Left hindlimb (tissue), 1 donor: ENCODE measurements at regions not wholly inside any gene's neighbourhood (a gene's known extent, or its start where the extent isn't known, plus 50 kb on each side); places are given as distances from the start of the nearest gene placed in this dataset.
"Not testable (repeated sequence)": the region's sequence is repeated elsewhere in the genome, so short reads cannot be mapped to it uniquely, and the experiment has no call there.

ENCODE experiments used
- DNase-seq: peaks from one replicate; pipeline ENCODE4 v3.0.0-alpha.2; 2018

DNA sequence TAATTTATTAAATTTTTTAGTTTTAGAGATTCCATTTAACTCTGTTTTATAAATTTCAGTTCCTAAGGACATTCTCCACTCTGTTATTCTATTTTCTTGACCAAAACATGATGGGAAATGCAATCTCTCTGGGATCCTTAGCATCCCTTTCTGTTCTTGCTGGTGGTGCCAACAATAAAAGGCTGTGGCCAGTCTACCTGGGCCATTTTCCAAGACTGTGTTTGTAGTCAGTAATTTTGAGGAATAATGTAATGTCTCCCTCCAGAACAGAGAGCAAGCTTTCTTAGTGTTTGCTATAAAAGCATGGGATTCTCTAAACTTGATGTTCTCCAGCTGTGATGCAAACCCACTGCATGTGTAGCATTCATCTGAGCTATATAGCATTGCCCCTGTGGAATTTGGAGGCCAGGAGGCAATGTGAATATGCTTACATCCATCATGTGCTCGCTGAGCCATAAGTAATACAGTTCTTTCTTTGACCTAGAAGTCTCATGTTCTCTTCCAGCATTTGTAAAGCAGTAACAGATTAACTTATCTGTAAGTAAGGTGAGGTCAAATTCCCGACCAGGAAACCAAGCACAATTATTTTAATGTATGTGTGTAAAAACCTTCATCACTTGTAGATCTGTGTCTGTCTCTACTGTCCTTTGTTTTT, 211.5 kb upstream of the TAS2R1 start:
- no peak for DNase-seq

DNA sequence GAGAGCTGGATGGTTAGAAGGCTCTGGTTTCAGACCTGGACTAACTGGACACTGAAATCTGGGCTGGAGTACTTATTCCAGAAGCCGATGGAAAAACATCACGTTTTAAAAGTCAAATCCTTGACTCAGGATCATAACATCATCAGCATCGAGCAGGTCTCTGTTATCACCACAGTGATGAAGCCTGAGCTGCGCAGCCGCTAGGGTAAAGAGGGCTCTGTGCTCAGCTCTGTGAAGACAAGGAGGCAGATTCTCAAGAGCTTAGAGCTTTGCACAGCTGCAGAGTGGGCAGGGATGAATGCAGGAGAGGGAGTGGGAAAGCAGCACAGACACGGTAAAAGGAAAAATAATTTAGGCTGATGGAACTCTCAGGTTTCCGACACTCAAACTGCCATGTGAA, 208.8 kb upstream of the TAS2R1 start:
- no peak for DNase-seq

DNA sequence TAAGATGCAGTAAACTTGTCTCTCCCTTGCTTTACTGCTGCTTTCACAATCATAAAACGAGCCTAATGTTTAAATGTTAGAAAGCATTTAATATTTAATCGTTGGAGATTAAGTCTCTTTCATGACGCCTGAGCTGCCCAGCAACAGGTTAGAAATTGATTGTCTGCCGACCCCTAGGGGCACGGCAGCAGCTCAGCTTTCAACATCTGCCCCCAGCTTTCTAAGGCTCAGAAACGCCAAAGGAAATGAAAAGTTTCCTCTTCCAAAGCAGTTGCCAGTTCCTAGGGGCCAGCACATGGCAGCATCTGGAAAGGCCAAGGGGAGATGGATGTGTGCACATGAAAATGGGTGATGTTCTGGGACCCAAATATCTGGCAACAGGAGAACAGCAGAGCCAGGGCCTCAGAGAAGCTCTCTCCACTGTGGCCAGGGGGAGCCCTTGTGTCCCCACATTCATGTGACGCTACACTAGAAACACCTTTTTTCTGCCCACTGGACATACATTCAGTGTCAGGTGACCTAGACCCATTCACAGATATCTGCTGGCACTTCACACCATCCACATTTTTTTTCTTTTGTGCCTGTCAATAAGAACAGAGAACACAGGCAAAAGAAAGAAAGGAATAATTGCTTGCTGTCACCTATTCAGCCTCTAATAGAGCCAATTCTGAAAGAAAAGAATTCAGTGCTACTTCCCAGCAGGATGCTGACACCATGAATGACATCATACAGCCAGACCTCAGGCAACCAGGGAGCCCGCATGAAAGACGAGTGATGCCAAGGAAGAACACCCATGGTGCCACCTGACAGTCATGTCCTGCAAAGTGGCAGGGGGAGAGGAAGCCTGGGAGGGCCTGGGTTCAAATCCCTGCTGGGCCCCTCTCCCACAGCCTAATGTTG, 205.0 kb upstream of the TAS2R1 start:
- DNase-seq = no peak

DNA sequence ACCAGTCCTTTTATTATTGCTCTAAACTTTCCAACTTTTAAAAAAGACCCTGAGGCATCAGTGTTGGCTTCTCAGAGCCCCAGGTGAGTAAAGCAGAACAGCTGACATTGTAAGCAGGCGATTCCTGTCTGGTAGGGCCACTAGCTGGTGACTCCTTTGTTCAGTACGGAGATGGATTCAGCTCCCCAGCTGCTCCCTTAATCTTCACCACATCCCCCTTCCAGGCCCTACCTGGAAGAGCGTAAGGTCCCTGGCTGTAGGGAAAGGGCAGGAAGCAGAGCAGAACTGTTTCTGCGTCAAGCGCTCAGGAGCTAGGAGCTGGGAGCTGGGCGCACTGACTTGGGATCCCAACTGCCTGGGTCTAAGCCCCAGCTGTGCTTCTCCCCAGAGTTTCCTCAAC, 203.7 kb upstream of the TAS2R1 start:
- DNase-seq = no peak

DNA sequence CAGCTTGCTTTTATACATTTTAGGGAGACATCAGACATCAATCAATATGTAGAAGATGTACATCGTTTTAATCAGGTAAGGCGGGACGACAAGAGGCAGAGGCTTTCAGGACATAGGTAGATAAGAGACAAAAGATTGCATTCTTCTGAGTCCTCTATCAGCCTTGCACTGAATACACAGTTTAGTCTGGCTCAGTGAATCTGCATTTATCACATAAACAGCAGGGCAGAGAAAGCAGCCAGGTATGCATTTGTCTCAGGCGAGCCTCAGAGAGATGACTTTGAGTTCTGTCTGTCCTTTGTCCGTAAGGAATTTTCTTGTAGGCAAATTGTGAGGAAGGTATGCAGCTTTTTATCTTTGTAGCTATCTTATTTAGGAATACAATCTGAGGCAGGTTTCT, 202.8 kb upstream of the TAS2R1 start:
- no peak for DNase-seq

DNA sequence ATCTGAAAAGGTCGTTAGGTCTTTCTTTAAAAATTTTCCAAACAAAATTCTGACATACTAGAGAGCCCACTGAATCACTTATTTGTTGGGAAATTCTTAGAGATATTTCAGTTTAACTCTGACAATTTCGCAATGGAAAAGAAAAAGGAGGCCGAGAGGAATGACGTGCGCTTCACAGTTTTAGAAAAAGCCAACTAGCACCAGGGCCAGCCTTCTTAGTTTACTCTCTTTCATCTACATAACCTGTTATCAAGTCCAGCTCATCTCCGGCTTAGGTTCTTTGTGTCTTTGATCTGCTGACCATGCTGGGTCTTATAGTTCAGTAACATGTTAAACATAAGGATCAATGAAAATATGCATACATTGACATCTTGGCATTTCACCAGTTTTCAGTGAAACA, 201.7 kb upstream of the TAS2R1 start:
- no peak for DNase-seq

DNA sequence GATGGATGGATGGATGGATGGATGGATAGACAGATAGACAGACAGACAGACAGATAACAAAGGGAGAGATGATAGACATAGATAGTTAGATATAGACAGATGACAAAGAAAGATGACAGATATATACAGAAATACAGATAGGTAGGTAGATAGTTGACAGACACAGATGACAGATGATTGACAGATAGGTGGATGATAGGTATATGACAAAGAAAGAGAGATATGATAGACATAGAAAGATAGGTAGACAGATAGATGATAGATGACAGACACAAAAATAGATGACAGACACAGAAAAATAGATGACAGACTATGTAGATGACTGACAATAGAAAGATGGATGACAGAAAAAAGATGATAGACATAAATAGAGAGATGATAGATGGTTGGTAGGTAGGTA, 200.0 kb upstream of the TAS2R1 start:
- no peak for DNase-seq

DNA sequence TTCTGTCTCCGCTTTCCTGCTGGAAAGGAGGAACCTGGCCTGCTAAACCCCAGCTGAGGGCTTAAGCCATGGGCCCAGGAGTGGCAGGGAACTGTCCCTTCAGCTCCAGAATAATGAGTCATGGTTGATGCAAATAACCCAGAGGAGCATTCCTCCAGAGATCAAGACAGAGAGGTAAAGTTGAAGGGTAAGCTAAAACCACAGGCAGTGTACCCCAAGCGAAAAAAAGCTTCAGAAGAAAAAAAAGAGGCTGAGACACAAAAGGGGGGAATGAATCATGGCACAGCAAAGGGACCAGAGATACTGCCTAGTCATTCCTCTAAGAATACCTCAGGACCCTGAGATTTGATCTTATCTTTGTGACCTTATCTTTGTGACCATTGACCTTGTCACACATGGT, 199.5 kb upstream of the TAS2R1 start:
- no peak for DNase-seq

DNA sequence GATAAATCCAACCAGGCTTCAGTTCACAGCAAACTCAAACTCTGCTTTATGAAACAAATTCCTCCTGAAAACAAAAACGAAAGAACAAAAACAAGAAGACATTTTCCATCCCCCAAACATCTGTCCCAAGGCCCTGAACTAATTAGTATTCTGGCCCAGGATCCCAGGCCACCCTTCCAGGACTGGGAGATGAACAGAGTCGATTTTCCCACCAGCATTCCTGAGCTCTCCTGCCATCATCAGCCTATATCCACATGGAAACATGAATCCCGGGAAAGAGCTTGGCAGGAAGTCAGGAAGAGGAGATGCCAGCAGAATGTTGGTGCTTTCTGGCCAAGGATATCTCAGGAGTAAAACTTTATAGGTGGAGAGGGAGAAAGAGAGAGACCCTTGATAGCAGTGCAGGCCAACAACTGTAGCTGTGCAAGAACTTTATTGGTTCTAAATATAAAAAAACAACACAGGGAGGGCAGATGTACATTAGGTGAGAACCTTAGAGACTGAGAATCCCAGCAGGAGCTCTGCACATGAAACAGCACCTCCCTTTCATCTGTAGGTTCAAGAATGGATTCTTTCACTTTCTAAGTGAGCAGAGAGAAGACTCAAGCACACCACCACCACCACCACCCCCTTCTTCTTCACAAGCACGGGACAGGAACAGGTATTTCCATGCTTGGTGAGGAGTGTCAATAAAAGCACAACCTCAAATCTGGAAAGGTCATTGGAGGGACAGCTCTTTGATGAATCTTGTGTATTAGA, 190.7 kb upstream of the TAS2R1 start:
- DNase-seq = peak; percentile 51

DNA sequence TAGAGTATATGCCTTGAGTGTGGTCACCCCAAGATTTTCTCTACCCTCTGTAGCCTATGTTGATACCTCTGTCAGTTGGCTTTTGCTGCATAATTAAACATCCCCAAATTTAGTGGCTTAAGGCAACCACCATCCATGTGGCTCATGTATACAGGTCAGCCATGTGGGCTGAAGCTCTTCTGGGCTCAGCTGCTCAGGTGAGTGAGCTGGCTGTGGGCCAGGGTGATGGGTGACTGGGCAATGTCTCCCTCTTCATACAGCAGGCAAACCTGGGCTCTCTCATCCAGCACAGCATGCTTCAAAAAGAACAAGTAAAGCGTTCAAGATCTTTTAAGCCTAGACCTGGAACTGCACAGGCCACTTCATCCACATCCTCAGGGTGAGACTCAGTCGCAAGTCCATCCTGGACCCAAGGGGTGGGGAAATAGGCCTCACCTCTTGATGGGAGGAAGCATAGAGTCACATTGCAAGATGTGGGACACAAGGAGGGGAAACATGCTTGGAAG, 188.2 kb upstream of the TAS2R1 start:
- no peak for DNase-seq

DNA sequence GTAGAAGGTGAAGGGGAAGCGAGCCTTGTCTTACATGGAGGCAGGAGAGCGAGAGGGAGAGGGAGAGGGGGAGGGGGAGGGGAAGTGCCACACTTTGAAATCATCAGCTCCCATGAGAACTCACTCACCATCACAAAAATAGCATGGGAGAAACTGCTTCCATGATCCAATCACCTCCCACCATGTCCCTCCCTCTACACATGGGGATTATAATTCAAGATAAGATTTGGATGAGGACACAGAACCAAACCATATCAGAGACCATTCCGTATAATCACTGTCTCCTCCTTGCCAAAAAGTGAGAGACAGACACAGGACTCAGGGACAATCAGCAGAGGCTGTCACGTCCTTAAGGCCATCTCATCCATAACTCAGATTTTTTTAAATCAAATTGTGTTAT, 187.7 kb upstream of the TAS2R1 start:
- no peak for DNase-seq

DNA sequence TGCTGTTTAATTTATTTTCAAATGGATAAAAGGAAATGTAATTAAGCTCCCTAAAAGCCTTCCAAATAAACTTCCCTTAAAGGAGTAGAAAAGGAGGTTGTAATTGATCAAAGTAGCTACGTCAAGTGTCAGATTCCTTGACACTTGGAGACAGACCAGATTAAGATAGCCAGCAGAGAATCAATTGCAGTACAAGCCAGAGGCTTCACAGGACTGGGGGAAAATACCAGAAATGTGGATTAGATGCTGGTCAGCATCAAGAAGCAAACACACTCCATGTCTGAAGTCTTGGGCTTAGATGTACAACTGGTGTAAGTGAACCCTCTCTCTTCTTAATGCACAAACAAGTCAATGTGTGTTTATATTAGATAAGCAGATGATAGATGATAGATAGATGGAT, 184.9 kb upstream of the TAS2R1 start:
- DNase-seq = no peak

DNA sequence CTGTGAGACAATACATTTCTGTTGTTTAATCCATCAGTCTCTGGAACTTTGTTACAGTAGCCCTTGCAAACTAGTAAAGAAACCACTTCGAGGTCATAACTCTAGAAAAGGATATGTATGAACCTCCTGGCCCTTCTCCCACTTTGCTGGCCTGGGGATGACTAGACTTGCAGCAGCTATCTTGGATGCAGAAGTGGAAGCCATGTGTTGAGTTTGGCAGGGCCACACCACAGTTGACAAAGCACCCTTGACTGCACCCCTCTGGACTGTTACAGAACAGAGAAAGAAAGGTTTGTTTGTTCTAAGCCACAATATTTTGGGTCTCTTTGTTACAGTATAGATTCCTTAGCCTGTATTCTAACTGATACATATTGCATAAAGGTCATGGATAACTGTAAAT, 183.2 kb upstream of the TAS2R1 start:
- no peak for DNase-seq

DNA sequence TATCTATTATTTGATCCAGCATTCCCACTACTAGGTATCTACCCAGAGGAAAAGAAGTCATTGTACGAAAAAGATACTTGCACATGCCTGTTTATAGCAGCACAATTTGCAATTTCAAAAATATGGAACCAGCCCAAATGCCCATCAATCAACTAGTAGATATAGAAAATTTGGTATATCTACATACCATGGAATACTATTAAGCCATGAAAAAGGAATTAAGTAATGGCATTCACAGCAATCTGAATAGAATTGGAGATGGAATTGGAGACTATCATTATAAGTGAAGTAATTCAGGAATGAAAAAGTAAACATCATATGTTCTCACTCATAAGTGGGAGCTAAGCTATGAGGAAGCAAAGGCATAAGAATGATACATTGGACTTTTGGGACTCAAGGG, 177.2 kb upstream of the TAS2R1 start:
- DNase-seq = not testable (repeated sequence)

DNA sequence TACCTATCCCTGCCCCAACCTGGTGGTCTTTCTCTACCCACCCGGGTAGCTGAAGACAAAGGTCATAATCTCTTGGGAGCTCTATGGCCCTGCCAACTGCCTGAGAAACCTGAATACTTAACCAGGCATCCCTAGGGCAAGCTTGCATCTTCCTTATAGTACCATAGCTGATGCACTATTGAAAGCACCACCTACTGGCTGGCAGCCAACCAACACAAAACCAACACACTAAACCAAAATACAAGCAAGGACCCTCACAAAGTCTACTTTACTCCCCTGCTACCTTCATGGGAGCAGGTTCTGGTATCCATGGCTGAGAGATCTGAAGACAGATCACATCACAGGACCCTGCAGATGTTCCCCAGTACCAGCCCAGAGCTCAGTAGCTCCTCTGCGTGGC, 171.8 kb upstream of the TAS2R1 start:
- DNase-seq = no peak

DNA sequence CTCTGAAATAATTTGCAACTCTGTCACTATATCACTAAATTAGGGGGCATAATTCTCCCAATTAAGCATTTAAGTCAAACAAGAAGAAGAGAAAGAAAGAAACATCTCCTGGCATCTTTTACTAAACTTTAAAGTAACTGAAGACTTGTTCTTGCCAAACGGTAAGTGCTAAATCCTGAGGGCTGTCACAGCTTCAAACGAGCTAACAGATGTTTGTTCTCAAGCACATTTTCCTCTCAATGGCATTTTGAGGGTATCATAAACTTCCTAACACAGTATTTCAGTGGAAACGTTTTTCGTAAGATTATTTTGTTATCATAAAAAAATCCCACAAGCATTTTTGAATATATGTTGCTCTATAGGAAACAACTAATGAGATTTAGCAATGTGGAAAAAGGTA, 169.5 kb upstream of the TAS2R1 start:
- no peak for DNase-seq

DNA sequence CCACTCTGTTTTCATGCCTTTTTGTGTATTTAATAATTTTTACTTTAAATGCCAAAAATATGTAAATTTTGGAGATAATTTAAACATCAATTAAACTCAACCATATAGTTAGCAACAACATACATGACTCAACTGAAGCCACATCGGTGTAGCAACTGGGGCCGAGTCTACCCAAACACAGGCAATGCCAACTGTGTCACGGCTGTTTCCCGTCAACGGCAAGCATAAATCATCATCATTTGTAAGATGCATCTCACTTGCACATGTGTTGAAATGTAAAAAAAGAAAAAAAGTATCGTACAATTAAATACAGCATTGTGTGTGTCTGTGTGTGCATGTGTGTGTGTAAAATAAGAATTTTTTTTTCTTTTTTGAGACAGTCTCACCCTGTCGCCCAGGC, 160.1 kb upstream of the TAS2R1 start:
- no peak for DNase-seq

DNA sequence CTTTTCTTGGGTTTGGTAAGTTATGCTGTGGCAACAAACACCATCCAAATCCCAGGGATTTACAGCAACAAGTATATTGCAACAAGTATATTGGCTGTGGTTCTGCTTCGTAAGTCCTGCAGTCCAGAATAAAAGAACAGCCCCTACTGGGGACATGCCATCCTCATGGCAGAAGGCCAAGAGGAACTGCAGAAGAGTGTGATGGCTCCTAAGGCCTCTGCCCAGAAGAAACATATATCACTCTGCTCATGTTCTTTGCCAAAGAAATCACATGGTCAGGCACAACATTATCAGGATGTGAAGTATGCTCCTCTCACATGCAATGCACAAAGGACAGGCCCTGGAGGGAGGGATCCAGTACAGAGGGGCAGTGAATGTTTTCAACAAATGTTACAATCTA, 159.6 kb upstream of the TAS2R1 start:
- no peak for DNase-seq

DNA sequence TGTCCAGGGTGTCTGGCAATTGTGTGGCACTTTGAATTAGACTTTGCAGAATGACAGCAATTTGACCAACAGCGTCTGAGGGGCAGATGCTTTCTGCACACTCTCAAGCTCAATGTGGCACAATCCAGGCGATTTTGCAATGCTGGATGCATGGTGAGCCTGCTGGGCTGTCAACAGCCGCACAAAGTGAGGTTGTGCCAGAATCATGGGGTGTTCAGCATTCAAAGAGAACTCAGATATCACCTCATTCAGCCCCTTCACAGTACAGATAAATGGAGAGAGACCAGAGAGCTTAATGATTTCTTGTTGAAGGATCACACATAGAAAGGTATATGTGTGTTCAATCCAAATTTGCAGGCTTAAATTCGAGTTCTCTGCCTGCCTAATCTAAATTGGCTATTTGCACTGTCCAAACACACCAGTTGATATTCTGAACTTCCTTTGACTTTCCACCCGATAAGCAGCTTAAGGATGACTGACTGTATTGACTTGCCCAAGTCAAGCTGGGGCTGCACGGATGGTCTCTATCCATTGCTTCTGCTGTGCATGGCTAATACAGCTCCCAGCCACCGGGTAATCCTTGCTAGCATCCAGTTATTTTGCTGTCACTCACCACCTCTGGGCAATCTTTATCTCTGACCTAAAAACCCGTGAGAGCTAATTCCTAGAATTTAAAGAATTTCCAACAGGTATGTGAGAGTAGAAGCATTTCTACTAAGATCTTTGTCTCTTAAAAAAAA, 157.9 kb upstream of the TAS2R1 start:
- no peak for DNase-seq

DNA sequence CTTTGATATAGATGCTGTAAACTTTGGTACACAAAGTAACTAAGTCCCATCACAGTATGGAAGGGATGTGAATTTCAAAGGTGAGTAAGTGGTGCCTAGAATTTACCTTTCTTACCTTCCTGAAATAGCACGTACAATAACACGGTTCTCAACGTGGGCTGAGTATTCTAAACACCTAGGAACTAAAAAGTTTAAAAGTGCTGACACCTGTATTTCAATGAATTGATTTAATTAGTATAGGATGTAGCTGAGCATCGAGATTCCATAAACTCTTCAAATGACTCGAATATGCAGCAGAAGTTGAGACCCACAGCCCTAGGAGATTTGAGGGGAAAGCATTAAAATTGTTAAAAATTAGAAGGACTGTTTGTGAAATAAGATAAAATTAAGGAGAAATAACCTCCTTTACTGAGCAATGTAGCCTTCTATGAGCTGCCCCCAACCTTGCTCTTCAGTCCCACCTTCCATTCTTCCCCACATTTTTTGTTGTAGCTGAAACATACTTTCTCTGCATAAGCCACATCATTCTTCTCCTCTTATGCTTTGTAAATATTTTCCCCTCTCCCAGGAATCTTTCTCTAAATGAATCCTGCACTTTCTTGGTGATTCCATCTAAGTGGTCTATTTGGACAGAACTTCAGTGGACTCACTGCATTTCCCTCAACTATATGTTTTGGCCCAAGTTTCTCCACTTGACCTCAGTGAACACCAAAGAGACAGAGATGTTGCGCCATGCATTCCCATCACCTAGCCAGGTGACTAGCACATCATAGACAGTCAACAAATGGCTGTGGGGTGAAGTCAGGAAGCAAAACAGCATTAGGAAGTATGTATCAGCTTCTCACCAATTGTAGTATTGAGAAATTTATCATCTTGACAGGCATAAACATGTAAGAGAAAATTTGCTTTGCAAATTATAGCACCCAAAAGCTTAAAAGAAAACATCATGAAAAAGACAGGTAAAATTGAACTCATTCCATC, 156.5 kb upstream of the TAS2R1 start:
- no peak for DNase-seq

DNA sequence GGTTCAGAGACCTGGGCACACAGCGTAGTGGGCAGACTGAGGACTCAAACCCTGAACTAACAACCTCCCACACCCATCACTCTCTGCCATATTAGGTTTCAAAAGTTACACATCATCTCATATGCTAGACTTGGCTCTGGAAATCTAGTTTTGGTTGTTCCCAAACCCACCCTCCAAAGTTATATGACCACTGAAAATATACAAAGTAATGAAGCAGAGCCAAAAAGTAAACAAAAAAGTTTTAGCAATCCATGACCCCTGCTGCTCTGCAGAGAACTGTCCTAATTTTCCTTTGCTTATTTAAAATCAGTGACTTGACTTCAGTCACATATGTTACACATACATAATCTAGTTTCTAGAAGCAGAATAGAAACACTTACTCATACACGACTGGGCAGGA, 155.6 kb upstream of the TAS2R1 start:
- DNase-seq = no peak

DNA sequence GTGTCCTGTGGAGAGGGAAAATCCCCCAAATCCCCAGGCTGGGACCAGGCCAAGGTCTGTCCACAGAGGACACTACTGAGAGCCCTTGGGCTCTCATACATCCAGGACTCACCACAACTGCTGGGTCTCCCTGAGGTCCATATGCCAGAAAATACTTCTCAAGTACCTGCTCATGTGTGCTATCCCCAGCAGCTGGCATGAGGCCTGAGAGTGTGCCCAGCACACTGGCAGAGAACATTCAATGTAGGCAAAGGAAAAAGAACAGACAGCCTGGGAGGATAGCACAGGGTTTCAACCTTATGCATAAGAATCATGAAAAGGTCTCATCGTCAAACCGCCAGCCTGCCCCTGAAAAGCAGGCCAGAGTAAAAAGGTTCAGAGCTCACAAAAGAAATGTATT, 154.1 kb upstream of the TAS2R1 start:
- DNase-seq = no peak
